ENCODE measurements at regions not wholly inside any gene's neighbourhood (a gene's known extent, or its start where the extent isn't known, plus 50 kb on each side); places are given as distances from the start of the nearest gene placed in this dataset.

DNA sequence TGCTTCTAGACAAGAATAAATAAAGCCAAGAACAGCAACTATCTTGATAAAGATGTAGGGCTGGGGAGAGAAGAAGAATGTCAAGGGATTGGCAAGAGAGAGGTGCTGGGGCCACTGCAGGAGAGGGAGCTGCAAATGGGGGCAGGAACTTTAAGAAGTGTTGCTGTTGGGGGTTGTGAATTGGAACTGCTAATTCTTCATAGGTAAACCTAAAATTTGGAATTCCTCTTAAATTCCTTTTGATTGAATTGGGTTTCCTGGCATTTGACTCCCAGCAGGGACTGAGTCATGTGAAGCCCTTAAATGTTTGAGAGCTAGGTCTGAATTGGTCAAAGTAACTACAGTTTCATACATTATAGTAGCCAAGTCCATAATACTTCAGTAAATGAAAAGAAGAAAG is 305.6 kb upstream of the TMTC4 start (continued):
- TF ChIP-seq ASH2L (IDR thresholded peaks at IDR 0.05; ENCODE audit: low read length): no peak
